ENCODE measurements at regions not wholly inside any gene's neighbourhood (a gene's known extent, or its start where the extent isn't known, plus 50 kb on each side); places are given as distances from the start of the nearest gene placed in this dataset.

GRCh38 chr6:122238861-122239260, 160.6 kb upstream of the HSF2 start:
- Histone ChIP-seq H3K36me3 (replicated peaks in 1 of 2; ENCODE audit: control insufficient read depth in 1 of 2, insufficient read depth in 2 of 2, low read length in 2 of 2) (no peaks in the 10 kb centered on the region), H3K4me1 (ENCODE audit: insufficient read depth, low read length) (no peaks in the 10 kb centered on the region), H3K9me3 (ENCODE audit: low read length) (peaks cover 11% of the 10 kb centered on the region; the same call in 1 of the 2 replicates), H4K20me1 (ENCODE audit: insufficient read depth, low read length) (no peaks in the 10 kb centered on the region), H3K4me2 (ENCODE audit: low read depth, low read length) (no peak overlapping the region), H3K79me2 (ENCODE audit: insufficient read depth, low read length) (no peaks in the 10 kb centered on the region), H2AFZ (ENCODE audit: low read length) (no peak overlapping the region), H3K27me3 (ENCODE audit: control insufficient read depth in 1 of 2, insufficient read depth in 2 of 2, low read length in 2 of 2) (no peaks in the 10 kb centered on the region), H3K9ac (ENCODE audit: insufficient read depth, low read depth, low read length) (no peak overlapping the region), H3K27ac (ENCODE audit: extremely low read length, insufficient read depth, low read length) (no peak overlapping the region), H3K4me3 (replicated peaks in 1 of 3; ENCODE audit: insufficient read depth in 1 of 3, low read depth in 2 of 3, low read length in 3 of 3) (no peak overlapping the region)
- ChIA-PET POLR2A (no interaction called here), CTCF (ENCODE audit: low intra/inter-chr PET ratio, low total read pairs) (no interaction called here)
- in situ Hi-C loops (cut with HindIII; ENCODE audit: extremely low pct_ligation_motif_present, low pct_unique_long_range_greater_than_20kb): no loop called here
- DNase-seq (ENCODE audit: low spot score) (no peak), FAIRE-seq (no peak), ATAC-seq (no peak)
- intact Hi-C loops (cut with micrococcal nuclease; ENCODE audit: unreplicated experiment): no loop called here
- BruUV-seq (replicated peaks): no TSS peak
- TF ChIP-seq HNF1A (IDR thresholded peaks at IDR 0.05; ENCODE audit: low read depth) (no peak), HNF1A (CRISPR knock-in tag; IDR thresholded peaks at IDR 0.05; ENCODE audit: borderline replicate concordance) (no peak), MAFF (IDR thresholded peaks at IDR 0.05; ENCODE audit: low read depth, low read length) (peak; percentile 78), MAFK (conservative IDR thresholded peaks at IDR 0.05 in 1 of 2, IDR thresholded peaks at IDR 0.05 in 1 of 2; ENCODE audit: low read length in 2 of 2) (peak; percentile 63 to 89; a peak in 3 of 4 replicates), ZNF383 (CRISPR knock-in tag; IDR thresholded peaks at IDR 0.05; ENCODE audit: borderline replicate concordance) (no peak), ZNF263 (CRISPR knock-in tag; IDR thresholded peaks at IDR 0.05) (no peak)
